ENCODE measurements at regions not wholly inside any gene's neighbourhood (a gene's known extent, or its start where the extent isn't known, plus 50 kb on each side); places are given as distances from the start of the nearest gene placed in this dataset.
A peak's percentile ranks its signal among the peaks of the same experiment; 100 is the strongest.
"Not testable (repeated sequence)": the region's sequence is repeated elsewhere in the genome, so short reads cannot be mapped to it uniquely, and the experiment has no call there.

DNA sequence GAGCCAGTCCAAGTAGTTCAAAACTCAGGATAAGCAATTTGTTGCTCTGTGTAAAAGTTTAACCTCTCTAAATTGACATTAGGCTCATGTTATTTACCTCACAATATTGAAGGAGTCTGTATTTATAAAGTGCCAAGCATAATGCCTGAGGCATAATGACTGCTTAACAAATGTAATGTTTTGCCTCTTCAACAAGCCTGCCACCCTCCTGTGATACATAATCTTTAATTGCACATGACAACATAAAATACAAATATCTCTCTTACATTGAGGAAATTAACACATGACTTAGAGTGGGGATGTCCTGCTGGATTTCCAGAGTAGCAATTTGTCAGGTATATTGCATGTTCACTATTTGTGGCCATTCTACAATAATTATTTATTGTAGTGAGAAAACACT, 469.2 kb upstream of the ANO5 start:
- no peak for DNase-seq (ENCODE audit: low read depth)

DNA sequence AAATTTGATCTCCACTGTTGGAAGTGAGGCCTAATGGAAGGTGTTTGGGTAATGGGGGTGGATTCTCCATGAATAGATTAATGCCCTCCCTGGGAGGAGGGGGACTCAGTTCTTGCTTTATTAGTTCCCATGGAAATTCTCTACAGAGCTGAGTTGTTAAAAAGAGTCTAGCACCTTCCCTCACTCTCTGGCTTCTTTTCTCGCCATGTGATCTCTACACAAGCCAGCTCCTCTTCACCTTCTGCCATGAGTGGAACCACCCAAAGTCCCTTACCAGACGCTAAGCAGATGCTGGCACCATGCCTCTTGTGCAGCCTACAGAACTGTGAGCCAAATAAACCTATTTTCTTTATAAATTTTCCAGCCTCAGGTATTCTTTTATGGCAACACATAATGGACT, 465.8 kb upstream of the ANO5 start:
- DNase-seq (ENCODE audit: low read depth): no peak

DNA sequence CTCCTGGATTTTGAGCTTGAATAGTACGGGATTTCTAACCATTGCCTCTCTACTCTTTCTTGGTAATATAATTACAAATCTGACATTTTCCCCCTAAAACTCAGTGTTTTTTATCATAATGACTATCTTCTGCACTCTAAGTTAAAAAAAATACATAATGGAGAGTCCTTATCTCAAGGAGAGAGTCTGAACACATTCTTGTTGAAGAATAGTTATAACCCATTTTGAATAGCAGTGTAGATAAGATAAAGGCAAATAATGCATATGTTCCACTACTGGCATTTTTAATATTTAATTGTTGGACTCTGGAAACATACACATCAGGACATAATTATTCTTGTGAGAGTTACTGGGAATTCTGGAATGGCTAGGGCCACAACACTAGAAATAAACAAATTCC, 456.5 kb upstream of the ANO5 start:
- no peak for DNase-seq (ENCODE audit: low read depth)

DNA sequence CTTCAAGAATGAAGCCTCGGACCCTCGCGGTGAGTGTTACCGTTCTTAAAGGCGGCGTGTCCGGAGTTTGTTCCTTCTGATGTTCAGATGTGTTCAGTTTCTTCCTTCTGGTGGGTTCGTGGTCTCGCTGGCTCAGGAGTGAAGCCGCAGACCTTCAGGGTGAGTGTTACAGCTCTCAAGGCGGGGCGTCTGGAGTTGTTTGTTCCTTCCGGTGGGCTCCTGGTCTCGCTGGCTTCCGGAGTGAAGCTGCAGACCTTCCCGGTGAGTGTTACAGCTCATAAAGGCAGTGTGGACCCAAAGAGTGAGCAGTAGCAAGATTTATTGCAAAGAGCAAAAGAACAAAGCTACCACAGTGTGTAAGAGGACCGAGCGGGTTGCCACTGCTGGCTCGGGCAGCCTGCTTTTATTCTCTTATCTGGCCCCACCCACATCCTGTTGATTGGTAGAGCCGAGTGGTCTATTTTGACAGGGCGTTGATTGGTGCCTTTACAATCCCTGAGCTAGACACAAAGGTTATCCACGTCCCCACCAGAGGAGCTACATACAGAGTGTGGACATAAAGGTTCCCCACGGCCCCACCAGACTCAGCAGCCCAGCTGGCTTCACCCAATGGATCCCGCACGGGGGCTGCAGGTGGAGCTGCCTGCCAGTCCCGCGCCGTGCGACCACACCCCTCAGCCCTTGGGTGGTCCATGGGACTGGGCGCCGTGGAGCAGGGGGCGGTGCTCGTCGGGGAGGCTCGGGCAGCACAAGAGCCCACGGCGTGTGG, 440.2 kb upstream of the ANO5 start:
- not testable (repeated sequence) for DNase-seq (ENCODE audit: low read depth)

- DNase-seq (ENCODE audit: low read depth): not testable (repeated sequence)
Observed at GRCh38 chr11:21753244-21753767, 439.6 kb upstream of the ANO5 start.

GRCh38 chr11:21761000-21761399, 431.9 kb upstream of the ANO5 start:
- DNase-seq (ENCODE audit: low read depth): no peak

- no peak for DNase-seq (ENCODE audit: low read depth)
Observed at GRCh38 chr11:21768388-21768787, 424.5 kb upstream of the ANO5 start.

DNA sequence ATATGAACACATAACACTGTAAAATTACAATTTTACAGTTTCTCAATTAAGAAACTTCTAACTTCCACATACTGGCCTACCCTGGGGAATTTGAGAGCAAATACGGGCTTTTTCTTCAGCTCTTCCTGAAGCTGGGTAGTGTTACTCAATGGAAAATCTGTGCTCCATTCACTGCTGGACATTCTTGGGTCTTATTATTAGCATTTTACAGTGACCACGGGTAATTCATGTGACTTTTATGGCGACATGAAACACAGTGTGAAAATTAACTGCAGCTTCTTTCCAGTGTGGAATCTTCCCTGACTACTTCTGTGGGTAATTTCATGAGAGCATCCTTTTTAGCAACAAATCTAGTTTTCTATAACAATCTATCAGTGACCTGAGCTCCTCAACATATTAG, 423.7 kb upstream of the ANO5 start:
- no peak for DNase-seq (ENCODE audit: low read depth)

DNA sequence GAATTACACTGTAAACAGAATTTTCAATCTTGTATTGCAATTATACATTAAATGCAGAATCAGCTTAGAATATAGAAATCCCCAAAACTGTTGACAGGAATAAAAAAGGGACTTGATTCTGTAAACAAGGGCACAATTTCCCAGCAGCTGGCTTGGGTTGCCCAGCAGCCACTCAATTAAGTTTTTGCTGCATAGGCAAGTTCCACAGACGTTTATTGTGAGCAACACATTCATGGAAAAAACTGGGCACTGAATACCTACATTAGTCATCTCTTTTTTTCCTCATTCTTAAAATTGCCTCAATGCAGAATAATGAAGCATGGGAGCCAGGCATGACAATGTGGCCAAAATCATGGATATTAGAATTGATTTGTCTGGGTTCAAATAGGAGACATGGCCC, 421.8 kb upstream of the ANO5 start:
- DNase-seq (ENCODE audit: low read depth): no peak

DNA sequence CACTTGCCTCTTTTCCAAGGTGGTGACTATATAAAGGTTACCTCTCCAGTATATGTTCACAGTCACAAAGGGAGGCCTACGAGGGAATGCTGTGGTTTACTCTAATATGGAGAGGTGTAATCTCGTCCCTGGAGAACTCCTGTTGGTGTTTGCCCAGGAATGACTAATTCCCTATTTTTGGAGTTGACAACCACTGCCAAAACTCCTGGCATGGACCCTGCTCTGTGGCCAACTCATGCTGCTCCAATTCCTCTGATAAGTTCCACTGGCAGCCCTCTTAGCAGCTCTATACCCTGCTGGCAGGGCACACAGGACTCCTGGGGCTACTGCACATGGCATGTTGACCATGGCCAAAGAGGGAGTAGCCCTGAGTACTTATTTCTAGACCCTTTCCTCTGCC, 418.7 kb upstream of the ANO5 start:
- no peak for DNase-seq (ENCODE audit: low read depth)

DNA sequence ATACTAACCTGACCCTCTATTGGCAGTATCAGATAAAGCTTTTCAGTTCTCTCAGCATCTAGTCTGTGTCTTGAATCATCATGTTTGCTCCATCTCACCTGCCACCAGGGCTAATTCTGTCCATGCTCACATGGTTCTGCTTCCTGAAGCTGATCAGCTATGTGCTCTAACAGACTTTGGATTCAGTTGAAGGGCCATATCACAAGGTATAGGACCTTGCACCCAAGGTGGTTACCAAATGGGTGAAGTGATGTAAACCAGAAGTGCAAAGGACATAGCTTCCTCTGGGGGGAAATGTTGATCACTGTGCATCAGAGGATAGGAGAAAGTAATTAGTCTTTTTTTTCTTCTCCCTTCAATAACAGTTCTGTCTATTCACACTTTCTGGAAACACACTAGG, 417.0 kb upstream of the ANO5 start:
- DNase-seq (ENCODE audit: low read depth): no peak

- DNase-seq (ENCODE audit: low read depth): no peak
Observed at GRCh38 chr11:21783954-21784353, 408.9 kb upstream of the ANO5 start.

DNA sequence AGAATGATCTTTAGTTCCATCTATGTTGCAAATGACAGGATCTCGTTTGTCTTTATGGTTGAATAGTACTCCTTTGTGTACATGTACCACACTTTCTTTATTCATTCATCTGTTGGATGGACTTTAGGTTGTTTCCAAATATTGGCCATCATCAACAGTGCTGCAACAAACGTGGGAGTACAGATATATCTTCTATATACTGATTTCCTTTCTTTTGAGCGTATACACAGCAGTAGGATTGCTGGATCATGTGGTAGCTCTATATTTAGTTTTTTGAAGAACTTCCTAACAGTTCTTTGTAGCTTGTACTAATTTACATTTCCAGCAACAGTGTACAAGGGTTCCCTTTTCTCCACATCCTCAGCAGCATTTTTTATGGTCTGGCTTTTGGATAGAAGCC, 407.5 kb upstream of the ANO5 start:
- DNase-seq (ENCODE audit: low read depth): no peak

- DNase-seq (ENCODE audit: low read depth): no peak
Observed at GRCh38 chr11:21794306-21794705, 398.6 kb upstream of the ANO5 start.

GRCh38 chr11:21798216-21798615, 394.7 kb upstream of the ANO5 start:
- DNase-seq (ENCODE audit: low read depth): no peak

DNA sequence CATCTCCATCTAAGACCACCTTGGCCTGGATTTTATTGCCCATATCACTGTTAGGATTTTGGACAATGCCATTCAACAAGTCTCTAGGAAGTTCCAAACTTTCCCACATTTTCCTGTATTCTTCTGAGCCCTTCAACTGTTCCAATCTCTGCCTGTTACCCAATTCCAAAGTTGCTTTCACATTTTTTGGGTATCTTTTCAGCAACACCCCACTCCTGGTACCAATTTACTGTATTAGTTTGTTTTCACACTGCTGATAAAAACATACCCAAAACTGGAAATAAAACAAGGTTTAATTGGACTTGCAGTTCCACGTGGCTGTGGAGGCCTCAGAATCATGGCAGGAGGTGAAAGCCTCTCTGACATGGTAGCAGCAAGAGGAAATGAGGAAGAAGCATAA, 388.4 kb upstream of the ANO5 start:
- not testable (repeated sequence) for DNase-seq (ENCODE audit: low read depth)

DNA sequence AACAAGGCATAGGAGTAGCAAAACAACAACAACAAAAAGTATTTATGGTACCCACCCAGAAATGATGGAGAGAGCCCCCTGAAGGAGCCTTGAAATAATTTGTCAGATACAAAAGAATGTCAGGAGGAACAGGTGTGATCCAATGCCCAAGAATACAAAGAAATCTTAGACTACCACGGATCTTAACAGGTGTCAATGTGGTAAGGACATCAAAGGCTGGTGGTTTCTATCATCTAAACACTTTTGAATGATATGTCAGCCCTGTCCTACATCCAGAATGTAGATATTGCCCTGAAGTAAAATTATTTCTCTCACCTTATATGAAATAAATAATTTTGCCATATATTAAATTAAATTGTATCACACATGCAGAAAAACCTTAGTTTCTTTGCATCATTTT, 386.4 kb upstream of the ANO5 start:
- DNase-seq (ENCODE audit: low read depth): no peak

DNA sequence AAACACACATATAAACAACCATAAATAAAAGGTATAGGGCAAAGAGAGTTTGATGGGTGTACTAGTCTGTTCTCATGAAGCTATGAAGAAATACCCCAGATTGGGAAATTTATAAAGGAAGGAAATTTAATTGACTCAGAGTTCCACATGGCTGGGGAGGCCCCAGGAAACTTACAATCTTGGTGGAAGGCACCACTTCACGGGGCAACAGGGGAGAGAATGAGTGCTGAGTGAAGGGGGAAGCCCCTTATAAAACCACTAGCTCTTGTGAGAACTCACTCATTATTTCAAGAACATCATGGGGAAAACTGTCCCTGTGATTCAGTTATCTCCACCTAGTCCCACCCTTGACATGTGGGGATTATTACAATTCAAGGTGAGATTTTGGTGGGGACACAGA, 385.9 kb upstream of the ANO5 start:
- DNase-seq (ENCODE audit: low read depth): no peak

DNA sequence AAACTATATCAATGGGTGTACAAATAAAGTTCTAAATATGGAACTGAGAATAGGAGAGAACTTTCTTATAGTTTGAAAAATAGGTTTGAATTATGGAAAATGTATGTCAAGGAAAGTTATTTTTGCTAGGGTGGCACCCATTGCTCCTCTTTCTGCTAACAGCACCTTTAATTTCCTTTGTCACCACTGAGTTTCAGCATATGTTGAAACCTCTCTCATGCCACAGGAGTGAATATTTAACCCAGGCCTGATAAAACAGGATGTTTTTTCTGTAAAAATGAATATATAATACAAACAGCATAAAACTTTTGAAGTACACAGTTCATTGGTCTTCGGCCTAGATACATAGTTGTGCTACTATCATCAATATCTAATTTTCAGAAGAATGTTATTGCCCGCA, 385.5 kb upstream of the ANO5 start:
- no peak for DNase-seq (ENCODE audit: low read depth)

DNA sequence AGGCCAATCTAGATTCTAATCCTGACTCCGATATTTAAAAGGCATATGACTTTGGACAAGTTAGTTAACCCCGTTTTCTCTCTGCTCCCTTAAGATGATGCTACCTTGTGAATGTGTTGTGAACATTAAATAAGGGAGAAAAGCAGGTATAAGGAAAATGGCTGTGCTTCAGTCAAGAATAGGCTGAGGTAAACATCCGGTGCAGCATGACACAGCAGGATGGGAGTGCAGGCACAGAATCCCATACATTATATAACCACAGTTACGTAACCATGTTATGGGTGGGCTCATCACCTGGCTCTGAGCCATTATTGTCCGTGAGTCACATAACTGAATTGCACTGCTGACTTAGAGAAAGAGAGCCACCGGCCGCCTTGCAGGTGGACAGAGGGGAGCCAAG, 382.2 kb upstream of the ANO5 start:
- DNase-seq (ENCODE audit: low read depth): peak; percentile 0

- no peak for DNase-seq (ENCODE audit: low read depth)
Observed at GRCh38 chr11:21811572-21811971, 381.3 kb upstream of the ANO5 start.

DNA sequence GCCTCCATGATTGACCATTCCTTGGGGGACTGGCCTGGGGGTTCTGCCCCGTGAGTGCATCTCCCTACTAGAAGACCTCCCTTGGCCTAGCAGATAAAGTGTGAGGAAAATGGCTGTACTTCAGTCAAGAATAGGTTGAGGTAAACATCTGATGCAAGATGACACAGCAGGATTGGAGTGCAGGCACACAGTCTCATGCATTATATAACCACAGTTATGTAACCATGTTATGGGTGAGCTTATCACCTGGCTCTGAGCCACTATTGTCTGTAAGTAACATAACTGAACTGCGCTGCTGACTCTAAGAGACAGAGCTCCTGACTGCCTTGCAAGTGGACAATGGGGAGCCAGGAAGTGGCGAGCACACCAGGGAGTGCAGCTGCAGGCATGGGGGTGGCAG, 378.7 kb upstream of the ANO5 start:
- DNase-seq (ENCODE audit: low read depth): no peak

- no peak for DNase-seq (ENCODE audit: low read depth)
Observed at GRCh38 chr11:21817696-21818095, 375.2 kb upstream of the ANO5 start.

DNA sequence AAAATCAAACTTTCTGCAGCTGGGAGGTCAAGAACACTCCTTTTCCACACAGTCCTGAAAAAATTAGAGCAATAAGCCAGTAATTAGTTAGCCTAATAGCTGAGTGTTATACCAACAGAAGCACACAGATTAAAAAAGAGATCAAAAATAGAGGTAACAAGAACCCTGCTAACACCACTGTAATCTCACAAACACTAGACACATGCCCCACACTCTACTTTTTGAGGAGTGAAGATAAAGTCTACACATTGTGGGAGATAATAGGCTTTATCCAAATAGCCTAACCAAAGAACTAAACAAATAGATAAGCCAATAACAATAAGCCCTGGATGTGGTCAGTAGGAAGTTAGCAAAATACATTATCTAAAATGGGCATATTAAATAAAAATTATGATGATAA, 372.7 kb upstream of the ANO5 start:
- DNase-seq (ENCODE audit: low read depth): no peak
